ENCODE measurements at regions not wholly inside any gene's neighbourhood (a gene's known extent, or its start where the extent isn't known, plus 50 kb on each side); places are given as distances from the start of the nearest gene placed in this dataset.

- DNase-seq: no peak
- no peak for ATAC-seq
- H3K4me1 ChIP-seq: no peaks in the 10 kb centered on the region
- intact Hi-C loops (cut with DNase I): no loop called here
- no peaks in the 10 kb centered on the region for H3K36me3 ChIP-seq (ENCODE audit: insufficient read depth in 1 of 2, low read depth in 1 of 2)
- H3K9me3 ChIP-seq: peaks cover 8% of the 10 kb centered on the region
- 64 to 71% (median 66%) methylated on average over 2 of the region's 2 CpGs for WGBS, 3 donors
- no peak for TF ChIP-seq CTCF (IDR thresholded peaks at IDR 0.05)
- no peaks in the 10 kb centered on the region for H3K27me3 ChIP-seq (ENCODE audit: insufficient read depth in 3 of 3, low read length in 2 of 3)
- H3K4me3 ChIP-seq: no peak overlapping the region
- H3K27ac ChIP-seq: no peak overlapping the region
Measured at GRCh38 chr13:80510686-80511085, 169.8 kb upstream of the SPRY2 start.

- Histone ChIP-seq H3K9me3 (peaks cover 4% of the 10 kb centered on the region), H3K4me3 (no peak overlapping the region), H3K27ac (no peak overlapping the region), H3K36me3 (ENCODE audit: insufficient read depth in 1 of 2, low read depth in 1 of 2) (no peaks in the 10 kb centered on the region), H3K4me1 (no peaks in the 10 kb centered on the region), H3K27me3 (ENCODE audit: insufficient read depth in 3 of 3, low read length in 2 of 3) (no peaks in the 10 kb centered on the region)
- ATAC-seq (no peak), DNase-seq (no peak)
- intact Hi-C loops (cut with DNase I): no loop called here
- WGBS, 3 donors: 87 to 88% (median 87%) methylated on average over 5 of the region's 5 CpGs
- no peak for TF ChIP-seq CTCF (IDR thresholded peaks at IDR 0.05)
Measured at GRCh38 chr13:80509264-80509663, 168.3 kb upstream of the SPRY2 start.

- Histone ChIP-seq H3K36me3 (ENCODE audit: insufficient read depth in 1 of 2, low read depth in 1 of 2) (no peaks in the 10 kb centered on the region), H3K27ac (no peak overlapping the region), H3K27me3 (ENCODE audit: insufficient read depth in 3 of 3, low read length in 2 of 3) (no peaks in the 10 kb centered on the region), H3K4me1 (no peaks in the 10 kb centered on the region), H3K4me3 (no peak overlapping the region), H3K9me3 (peaks cover 4% of the 10 kb centered on the region)
- TF ChIP-seq CTCF (IDR thresholded peaks at IDR 0.05): no peak
- ATAC-seq (no peak), DNase-seq (no peak)
- 90 to 93% (median 91%) methylated on average over 1 of the region's 1 CpG for WGBS, 3 donors
- intact Hi-C loops (cut with DNase I): no loop called here
Measured at GRCh38 chr13:80508031-80508430, 167.1 kb upstream of the SPRY2 start.

GRCh38 chr13:80504453-80504852 lies 163.5 kb upstream of the SPRY2 start:
- Histone ChIP-seq H3K27me3 (ENCODE audit: insufficient read depth in 3 of 3, low read length in 2 of 3) (no peaks in the 10 kb centered on the region), H3K9me3 (peaks cover 4% of the 10 kb centered on the region), H3K27ac (no peak overlapping the region), H3K4me3 (no peak overlapping the region), H3K36me3 (ENCODE audit: insufficient read depth in 1 of 2, low read depth in 1 of 2) (no peaks in the 10 kb centered on the region), H3K4me1 (no peaks in the 10 kb centered on the region)
- WGBS, 3 donors: 53 to 58% (median 53%) methylated on average over 4 of the region's 4 CpGs
- intact Hi-C loops (cut with DNase I): no loop called here
- ATAC-seq (peak in 2 of 4 donors; percentile 36 to 56), DNase-seq (no peak)
- TF ChIP-seq CTCF (IDR thresholded peaks at IDR 0.05): no peak

GRCh38 chr13:80502359-80502758 lies 161.4 kb upstream of the SPRY2 start:
- no peaks in the 10 kb centered on the region for H3K36me3 ChIP-seq (ENCODE audit: insufficient read depth in 1 of 2, low read depth in 1 of 2)
- H3K4me3 ChIP-seq: no peak overlapping the region
- DNase-seq (no peak), ATAC-seq (no peak)
- intact Hi-C loops (cut with DNase I): no loop called here
- no peak overlapping the region for H3K27ac ChIP-seq
- no peak for TF ChIP-seq CTCF (IDR thresholded peaks at IDR 0.05)
- H3K27me3 ChIP-seq (ENCODE audit: insufficient read depth in 3 of 3, low read length in 2 of 3): no peaks in the 10 kb centered on the region
- no peaks in the 10 kb centered on the region for H3K4me1 ChIP-seq
- H3K9me3 ChIP-seq: peaks cover 4% of the 10 kb centered on the region
